ENCODE measurements at regions not wholly inside any gene's neighbourhood (a gene's known extent, or its start where the extent isn't known, plus 50 kb on each side); places are given as distances from the start of the nearest gene placed in this dataset.

DNA sequence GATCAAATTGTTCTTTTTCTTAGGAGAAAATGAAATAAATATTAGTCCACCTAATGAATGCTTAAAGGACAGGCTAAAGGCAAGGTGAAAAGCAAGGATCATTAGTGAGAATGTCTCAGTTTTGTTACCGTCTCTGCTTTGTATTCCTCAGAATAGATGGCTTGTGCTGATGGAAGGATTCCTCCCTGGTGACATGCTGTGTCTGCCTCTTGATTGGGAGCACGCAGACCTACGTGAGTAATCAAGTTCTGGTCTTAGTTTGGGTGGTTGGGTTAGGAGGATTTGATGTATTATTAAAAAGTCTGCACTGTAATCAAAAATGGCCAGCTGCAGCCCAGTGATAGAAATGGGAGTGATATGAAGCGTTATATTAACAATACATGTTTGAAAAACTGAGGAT is 78.8 kb upstream of the RTL1 start:
- no peak for TF ChIP-seq POLR2A (IDR thresholded peaks at IDR 0.05; ENCODE audit: low read depth, low read length)
- no peak for TF ChIP-seq POLR2AphosphoS5 (IDR thresholded peaks at IDR 0.05; ENCODE audit: insufficient read depth, low read depth, low read length)
- TF ChIP-seq MYC (IDR thresholded peaks at IDR 0.05; ENCODE audit: low read depth, low read length), result no peak
- TF ChIP-seq, protein P1, sequence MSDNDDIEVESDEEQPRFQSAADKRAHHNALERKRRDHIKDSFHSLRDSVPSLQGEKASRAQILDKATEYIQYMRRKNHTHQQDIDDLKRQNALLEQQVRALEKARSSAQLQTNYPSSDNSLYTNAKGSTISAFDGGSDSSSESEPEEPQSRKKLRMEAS (IDR thresholded peaks at IDR 0.05; ENCODE audit: insufficient read depth, insufficient read length), result no peak
- no peak for TF ChIP-seq JUN (IDR thresholded peaks at IDR 0.05; ENCODE audit: borderline replicate concordance, insufficient read depth, insufficient read length, low read depth)
- no peak for TF ChIP-seq FOS (IDR thresholded peaks at IDR 0.05; ENCODE audit: borderline replicate concordance, insufficient read depth, low read length)
- no peak for TF ChIP-seq GATA2 (IDR thresholded peaks at IDR 0.05; ENCODE audit: insufficient read depth, insufficient read length, low read depth, low read length)
- TF ChIP-seq EZH2 (IDR thresholded peaks at IDR 0.05; ENCODE audit: borderline replicate concordance, low read depth, low read length, severe bottlenecking), result no peak
- TF ChIP-seq, protein P2, sequence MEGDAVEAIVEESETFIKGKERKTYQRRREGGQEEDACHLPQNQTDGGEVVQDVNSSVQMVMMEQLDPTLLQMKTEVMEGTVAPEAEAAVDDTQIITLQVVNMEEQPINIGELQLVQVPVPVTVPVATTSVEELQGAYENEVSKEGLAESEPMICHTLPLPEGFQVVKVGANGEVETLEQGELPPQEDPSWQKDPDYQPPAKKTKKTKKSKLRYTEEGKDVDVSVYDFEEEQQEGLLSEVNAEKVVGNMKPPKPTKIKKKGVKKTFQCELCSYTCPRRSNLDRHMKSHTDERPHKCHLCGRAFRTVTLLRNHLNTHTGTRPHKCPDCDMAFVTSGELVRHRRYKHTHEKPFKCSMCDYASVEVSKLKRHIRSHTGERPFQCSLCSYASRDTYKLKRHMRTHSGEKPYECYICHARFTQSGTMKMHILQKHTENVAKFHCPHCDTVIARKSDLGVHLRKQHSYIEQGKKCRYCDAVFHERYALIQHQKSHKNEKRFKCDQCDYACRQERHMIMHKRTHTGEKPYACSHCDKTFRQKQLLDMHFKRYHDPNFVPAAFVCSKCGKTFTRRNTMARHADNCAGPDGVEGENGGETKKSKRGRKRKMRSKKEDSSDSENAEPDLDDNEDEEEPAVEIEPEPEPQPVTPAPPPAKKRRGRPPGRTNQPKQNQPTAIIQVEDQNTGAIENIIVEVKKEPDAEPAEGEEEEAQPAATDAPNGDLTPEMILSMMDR (IDR thresholded peaks at IDR 0.05; ENCODE audit: extremely low read depth in 1 of 2, insufficient read depth in 1 of 2, low read depth in 1 of 2, low read length in 2 of 2), result no peak
- FAIRE-seq (no peak), DNase-seq (ENCODE audit: low read depth, low spot score) (no peak)
- dilution Hi-C loops (cut with MboI; ENCODE audit: extremely low pct_ligation_motif_present, low sequenced_read_pairs), result no loop called here
- Histone ChIP-seq H3K9me1 (replicated peaks; ENCODE audit: control insufficient read depth, extremely low read depth, insufficient read depth, low read length) (no peaks in the 10 kb centered on the region), H3K4me2 (ENCODE audit: insufficient read depth, low read length) (no peak overlapping the region), H3K9ac (replicated peaks; ENCODE audit: extremely low read depth, insufficient read depth, low read length) (no peak overlapping the region), H3K27ac (ENCODE audit: insufficient read depth, low read depth, low read length) (no peak overlapping the region), H3K4me1 (ENCODE audit: control insufficient read depth, extremely low read depth, insufficient read depth, low read length) (peaks cover 4% of the 10 kb centered on the region), H2AFZ (ENCODE audit: low read depth, low read length) (no peak overlapping the region), H3K36me3 (ENCODE audit: control insufficient read depth in 2 of 2, extremely low read depth in 1 of 2, insufficient read depth in 2 of 2, low read length in 2 of 2) (peaks cover 0 to 2% of the 10 kb centered on the region in 2 experiments), H3K79me2 (ENCODE audit: control insufficient read depth, insufficient read depth, low read length) (no peaks in the 10 kb centered on the region), H3K4me3 (replicated peaks in 1 of 3; ENCODE audit: insufficient read depth in 1 of 3, low read depth in 1 of 3, low read length in 3 of 3) (no peak overlapping the region), H4K20me1 (replicated peaks; ENCODE audit: control insufficient read depth, extremely low read depth, insufficient read depth, low read length) (no peaks in the 10 kb centered on the region), H3K9me3 (replicated peaks; ENCODE audit: control insufficient read depth, insufficient read depth, low read length) (no peaks in the 10 kb centered on the region), H3K27me3 (ENCODE audit: control insufficient read depth in 2 of 2, insufficient read depth in 2 of 2, low read length in 2 of 2) (no peaks in the 10 kb centered on the region)
- POLR2A ChIA-PET, result no interaction called here
- intact Hi-C loops (cut with micrococcal nuclease), result no loop called here
- no TSS peak for BruUV-seq (replicated peaks)
- CTCF ChIA-PET, result no interaction called here

Data from endothelial cell of umbilical vein (primary cell).